IPS DF 6.9 (cell line): ENCODE measurements at regions not wholly inside any gene's neighbourhood (a gene's known extent, or its start where the extent isn't known, plus 50 kb on each side); places are given as distances from the start of the nearest gene placed in this dataset.
"Not testable (repeated sequence)": the region's sequence is repeated elsewhere in the genome, so short reads cannot be mapped to it uniquely, and the experiment has no call there.

Experiments
- DNase-seq: peaks from one replicate; pipeline ENCODE4 v3.0.0-alpha.2; 2013; ENCODE audit warnings: low read depth, low spot score
- H3K27ac ChIP-seq: one replicate; pipeline ENCODE4 v1.5.1; 2013; ENCODE audit warnings: low read length, control low read depth
- H3K27me3 ChIP-seq: 2 replicates; pipeline ENCODE4 v1.6.1; 2013; ENCODE audit warnings: mild to moderate bottlenecking, low read length; ENCODE audit not compliant: control insufficient read depth, insufficient read depth
- H3K36me3 ChIP-seq: 2 replicates; pipeline ENCODE4 v1.6.1; 2013; ENCODE audit warnings: low read length; ENCODE audit not compliant: control insufficient read depth, insufficient read depth
- H3K4me1 ChIP-seq: 2 replicates; pipeline ENCODE4 v1.6.1; 2013; ENCODE audit warnings: low read length; ENCODE audit not compliant: control insufficient read depth, insufficient read depth
- H3K4me3 ChIP-seq: 2 replicates; pipeline ENCODE4 v1.5.1; 2013; ENCODE audit warnings: mild to moderate bottlenecking, low read length
- H3K9me3 ChIP-seq: 2 replicates; pipeline ENCODE4 v1.6.1; 2013; ENCODE audit warnings: low read length, inconsistent platforms; ENCODE audit not compliant: control insufficient read depth, insufficient read depth
- WGBS: extraction: QIAGEN DNeasy Blood & Tissue Kit; methylation state at CpG from one replicate; pipeline ENCODE4 v1.1.7; 2013; ENCODE audit warnings: mixed read lengths, missing lambda C conversion rate; ENCODE audit not compliant: insufficient read length, insufficient coverage; 5-methylcytosine and 5-hydroxymethylcytosine counted together

DNA sequence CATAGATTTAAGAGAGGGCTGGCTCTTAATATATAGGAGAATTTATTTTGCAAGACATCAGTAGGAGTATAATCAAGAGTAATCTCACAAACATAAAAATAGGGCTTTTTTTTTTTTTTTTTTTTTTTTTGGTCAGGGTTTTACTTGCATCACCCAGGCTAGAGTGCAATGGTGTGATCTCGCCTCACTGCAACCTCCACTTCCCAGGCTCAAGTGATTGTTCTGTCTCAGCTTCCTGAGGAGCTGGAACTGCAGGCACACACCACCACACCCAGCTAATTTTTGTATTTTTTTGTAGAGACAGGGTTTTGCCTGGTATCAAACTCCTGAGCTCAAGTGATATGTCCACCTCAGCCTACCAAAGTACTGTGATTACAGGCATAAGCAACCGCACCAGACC lies 535.3 kb downstream of the CCSER2 start:
- no CpG with 5 or more reads among the region's 2 CpGs for WGBS
- Histone ChIP-seq H3K27ac (no peak overlapping the region), H3K9me3 (no peaks in the 10 kb centered on the region), H3K4me3 (no peak overlapping the region), H3K36me3 (no peaks in the 10 kb centered on the region), H3K4me1 (no peaks in the 10 kb centered on the region), H3K27me3 (no peaks in the 10 kb centered on the region)
- no peak for DNase-seq

- no CpG with 5 or more reads among the region's 4 CpGs for WGBS
- no peak for DNase-seq
- H3K27ac ChIP-seq = no peak overlapping the region
Observed at GRCh38 chr10:84876116-84876999, 548.0 kb downstream of the CCSER2 start.

GRCh38 chr10:84879991-84880390 lies 551.6 kb downstream of the CCSER2 start:
- no peak for DNase-seq
- Histone ChIP-seq H3K27me3 (no peaks in the 10 kb centered on the region), H3K9me3 (no peaks in the 10 kb centered on the region), H3K4me3 (no peak overlapping the region), H3K36me3 (no peaks in the 10 kb centered on the region), H3K27ac (no peak overlapping the region), H3K4me1 (no peaks in the 10 kb centered on the region)
- no CpG with 5 or more reads among the region's 2 CpGs for WGBS

More at GRCh38 chr10:84876116-84876999, 548.0 kb downstream of the CCSER2 start:
- Histone ChIP-seq H3K36me3 (no peaks in the 10 kb centered on the region), H3K9me3 (no peaks in the 10 kb centered on the region), H3K27me3 (no peaks in the 10 kb centered on the region), H3K4me1 (no peaks in the 10 kb centered on the region), H3K4me3 (no peak overlapping the region)

DNA sequence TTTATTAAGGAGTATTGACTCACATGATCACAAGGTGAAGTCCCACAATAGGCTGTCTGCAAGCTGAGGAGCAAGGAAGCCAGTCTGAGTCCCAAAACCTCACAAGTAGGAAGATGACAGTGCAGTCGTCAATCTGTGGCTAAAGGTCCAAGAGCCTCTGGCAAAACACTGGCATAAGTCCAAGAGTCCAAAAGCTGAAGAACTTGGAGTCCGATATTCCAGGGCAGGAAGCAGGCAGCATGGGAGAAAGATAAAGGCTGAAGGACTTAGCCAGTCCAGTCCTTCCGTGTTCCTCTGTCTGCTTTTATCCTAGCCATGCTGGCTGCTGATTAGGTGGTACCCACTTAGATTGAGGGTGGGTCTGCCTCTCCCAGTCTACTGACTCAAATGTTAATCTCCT lies 553.3 kb downstream of the CCSER2 start:
- not testable (repeated sequence) for H3K4me3 ChIP-seq, H3K9me3 ChIP-seq, H3K4me1 ChIP-seq, H3K36me3 ChIP-seq, H3K27me3 ChIP-seq, DNase-seq, H3K27ac ChIP-seq
- no CpG with 5 or more reads among the region's 3 CpGs for WGBS

DNA sequence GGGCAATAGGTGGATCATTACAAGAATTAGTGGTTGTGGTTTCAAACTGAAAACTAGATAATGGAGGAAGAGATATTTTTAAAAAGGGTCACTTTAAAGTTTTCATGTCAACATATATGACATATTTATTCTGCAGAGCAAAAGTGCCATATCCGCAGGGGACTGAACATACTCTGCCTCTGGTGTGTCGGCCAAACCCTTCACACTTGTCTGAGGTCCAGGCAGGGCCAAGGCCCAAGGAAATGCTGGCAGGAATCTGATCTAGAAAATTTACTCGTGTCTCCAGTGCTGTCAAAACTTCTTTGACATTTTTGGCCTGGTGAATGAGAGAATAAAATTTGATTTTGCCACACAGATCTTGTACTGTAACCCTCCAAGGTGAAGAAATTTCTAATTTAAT lies 562.3 kb downstream of the CCSER2 start:
- H3K27me3 ChIP-seq = no peaks in the 10 kb centered on the region
- H3K9me3 ChIP-seq = no peaks in the 10 kb centered on the region
- no peak overlapping the region for H3K27ac ChIP-seq
- no peak for DNase-seq
- no peaks in the 10 kb centered on the region for H3K4me1 ChIP-seq
- H3K4me3 ChIP-seq = no peak overlapping the region
- no peaks in the 10 kb centered on the region for H3K36me3 ChIP-seq
- no CpG with 5 or more reads among the region's 3 CpGs for WGBS

- no peak overlapping the region for H3K27ac ChIP-seq
- DNase-seq = no peak
- no CpG with 5 or more reads among the region's 4 CpGs for WGBS
- H3K4me3 ChIP-seq = no peak overlapping the region
- H3K27me3 ChIP-seq = no peaks in the 10 kb centered on the region
- H3K4me1 ChIP-seq = no peaks in the 10 kb centered on the region
- no peaks in the 10 kb centered on the region for H3K9me3 ChIP-seq
- H3K36me3 ChIP-seq = no peaks in the 10 kb centered on the region
Observed at GRCh38 chr10:84891631-84892030, 563.2 kb downstream of the CCSER2 start.

GRCh38 chr10:84895541-84895940 lies 567.2 kb downstream of the CCSER2 start:
- no peaks in the 10 kb centered on the region for H3K36me3 ChIP-seq
- no peaks in the 10 kb centered on the region for H3K9me3 ChIP-seq
- no peak overlapping the region for H3K4me3 ChIP-seq
- no peak overlapping the region for H3K27ac ChIP-seq
- no CpG with 5 or more reads among the region's 3 CpGs for WGBS
- no peaks in the 10 kb centered on the region for H3K4me1 ChIP-seq
- H3K27me3 ChIP-seq = no peaks in the 10 kb centered on the region
- DNase-seq = no peak

DNA sequence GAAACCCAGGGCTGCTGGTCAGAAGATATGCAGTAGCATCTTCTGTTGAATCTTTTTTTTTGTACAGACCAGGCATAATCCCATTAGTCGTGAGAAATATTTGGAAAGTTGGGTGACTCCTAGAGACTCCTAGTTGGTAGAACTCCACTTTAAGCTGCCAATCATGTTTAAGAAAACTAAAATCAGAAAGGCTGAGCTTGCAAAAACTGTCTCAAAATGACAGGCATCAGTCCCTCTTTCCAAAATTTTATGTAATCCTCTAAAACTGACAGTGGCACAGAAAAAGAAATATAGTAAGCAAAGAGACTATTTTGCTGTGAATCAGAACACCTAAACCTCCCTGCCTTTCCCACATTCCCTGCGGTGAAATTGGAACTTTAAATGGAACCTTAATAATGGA lies 568.5 kb downstream of the CCSER2 start:
- H3K9me3 ChIP-seq = no peaks in the 10 kb centered on the region
- no peaks in the 10 kb centered on the region for H3K4me1 ChIP-seq
- no peak overlapping the region for H3K4me3 ChIP-seq
- H3K27me3 ChIP-seq = no peaks in the 10 kb centered on the region
- H3K27ac ChIP-seq = no peak overlapping the region
- H3K36me3 ChIP-seq = no peaks in the 10 kb centered on the region
- DNase-seq = no peak
- WGBS = no CpG with 5 or more reads among the region's 2 CpGs

- Histone ChIP-seq H3K36me3 (no peaks in the 10 kb centered on the region), H3K4me1 (no peaks in the 10 kb centered on the region), H3K27me3 (no peaks in the 10 kb centered on the region), H3K9me3 (no peaks in the 10 kb centered on the region), H3K27ac (no peak overlapping the region), H3K4me3 (no peak overlapping the region)
- DNase-seq = no peak
- WGBS = no CpG with 5 or more reads among the region's 1 CpG
Observed at GRCh38 chr10:84899268-84899667, 570.9 kb downstream of the CCSER2 start.

- no peaks in the 10 kb centered on the region for H3K27me3 ChIP-seq
- DNase-seq = no peak
- WGBS = no CpG with 5 or more reads among the region's 2 CpGs
- H3K4me3 ChIP-seq = no peak overlapping the region
- no peaks in the 10 kb centered on the region for H3K4me1 ChIP-seq
- H3K9me3 ChIP-seq = no peaks in the 10 kb centered on the region
- no peak overlapping the region for H3K27ac ChIP-seq
- no peaks in the 10 kb centered on the region for H3K36me3 ChIP-seq
Observed at GRCh38 chr10:84900141-84900540, 571.8 kb downstream of the CCSER2 start.

GRCh38 chr10:84901885-84902284 lies 573.5 kb downstream of the CCSER2 start:
- H3K9me3 ChIP-seq = no peaks in the 10 kb centered on the region
- DNase-seq = no peak
- WGBS = no CpG with 5 or more reads among the region's 3 CpGs
- no peak overlapping the region for H3K4me3 ChIP-seq
- H3K4me1 ChIP-seq = no peaks in the 10 kb centered on the region
- H3K36me3 ChIP-seq = no peaks in the 10 kb centered on the region
- H3K27me3 ChIP-seq = no peaks in the 10 kb centered on the region
- H3K27ac ChIP-seq = no peak overlapping the region
